ENCODE measurements at regions not wholly inside any gene's neighbourhood (a gene's known extent, or its start where the extent isn't known, plus 50 kb on each side); places are given as distances from the start of the nearest gene placed in this dataset.

GRCh38 chr2:14199040-14199439 lies 433.5 kb upstream of the LRATD1 start:
- TF ChIP-seq CTCF (conservative IDR thresholded peaks at IDR 0.05; ENCODE audit: low read length): no peak
- TF ChIP-seq EZH2phosphoT487 (IDR thresholded peaks at IDR 0.05; ENCODE audit: borderline replicate concordance, low read depth, low read length): no peak
